Uterus (tissue), 2 donors: ENCODE measurements at regions not wholly inside any gene's neighbourhood (a gene's known extent, or its start where the extent isn't known, plus 50 kb on each side); places are given as distances from the start of the nearest gene placed in this dataset.

Experiments used
- CTCF ChIP-seq, 4 experiments: fragments of 200-600 bp in 2 of 4; fragments of 450-650 bp in 2 of 4; sonication (generic) in 2 of 4; IDR thresholded peaks; one replicate each; pipeline ENCODE4 v1.5.1; 2016 to 2019; ENCODE audit warnings: antibody characterized with exemption in 4 of 4, mild to moderate bottlenecking in 2 of 4, moderate library complexity in 1 of 4
- POLR2A ChIP-seq, 2 donors: fragments of 450-650 bp; IDR thresholded peaks; one replicate each; pipeline ENCODE4 v1.6.1; 2016; ENCODE audit warnings: antibody characterized with exemption in 2 of 2, mild to moderate bottlenecking in 1 of 2, moderate library complexity in 1 of 2

GRCh38 chr17:13405807-13406206 lies 195.9 kb downstream of the HS3ST3A1 start:
- TF ChIP-seq CTCF (IDR thresholded peaks at IDR 0.05): no peak
- no peak for TF ChIP-seq POLR2A (IDR thresholded peaks at IDR 0.05)
